BE2C (cell line): ENCODE measurements at regions not wholly inside any gene's neighbourhood (a gene's known extent, or its start where the extent isn't known, plus 50 kb on each side); places are given as distances from the start of the nearest gene placed in this dataset.

Experiments used
- DNase-seq: peaks from one replicate; pipeline ENCODE4 v3.0.0-alpha.2; 2020
- H3K27me3 ChIP-seq: fragments of 250-450 bp; sonication (Bioruptor Pico); 2 replicates; pipeline ENCODE4 v1.5.1; 2020; ENCODE audit warnings: mild to moderate bottlenecking
- H3K36me3 ChIP-seq: fragments of 250-450 bp; sonication (Bioruptor Pico); 2 replicates; pipeline ENCODE4 v1.5.1; 2020; ENCODE audit warnings: mild to moderate bottlenecking
- H3K4me1 ChIP-seq: fragments of 250-450 bp; sonication (Bioruptor Pico); 2 replicates; pipeline ENCODE4 v1.5.1; 2020
- H3K4me3 ChIP-seq: 2 replicates; pipeline ENCODE4 v1.5.1; 2011; ENCODE audit warnings: low read depth, low read length
- H3K9me3 ChIP-seq: fragments of 250-450 bp; sonication (Bioruptor Pico); 2 replicates; pipeline ENCODE4 v1.5.1; 2020
- CTCF ChIP-seq: IDR thresholded peaks from 2 replicates; pipeline ENCODE4 v1.5.1; 2012; ENCODE audit warnings: mild to moderate bottlenecking, low read depth, low read length

DNA sequence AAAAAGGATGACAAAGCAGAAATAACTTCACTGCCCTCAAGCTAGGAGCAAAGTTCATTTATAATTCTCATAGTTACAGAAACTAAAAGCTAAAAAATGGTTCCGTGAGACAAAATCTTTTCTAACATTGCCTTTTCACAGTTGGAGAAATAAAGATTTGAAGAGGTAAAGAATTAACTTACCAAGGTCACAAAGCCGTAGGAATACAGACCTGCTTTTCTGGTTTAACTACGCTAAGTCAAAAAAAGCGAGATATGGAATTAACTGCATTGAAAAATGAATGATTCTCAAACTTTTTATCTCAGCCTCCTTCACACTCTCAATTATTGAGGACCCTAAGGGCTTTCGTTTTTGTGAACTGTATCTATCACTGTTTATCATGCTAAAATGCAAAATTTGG is 95.3 kb downstream of the SLC17A6 start:
- Histone ChIP-seq H3K4me1 (no peaks in the 10 kb centered on the region), H3K4me3 (peak overlapping the region; percentile 61), H3K27me3 (no peaks in the 10 kb centered on the region), H3K36me3 (no peaks in the 10 kb centered on the region), H3K9me3 (no peaks in the 10 kb centered on the region)
- TF ChIP-seq CTCF = no peak
- DNase-seq = no peak

DNA sequence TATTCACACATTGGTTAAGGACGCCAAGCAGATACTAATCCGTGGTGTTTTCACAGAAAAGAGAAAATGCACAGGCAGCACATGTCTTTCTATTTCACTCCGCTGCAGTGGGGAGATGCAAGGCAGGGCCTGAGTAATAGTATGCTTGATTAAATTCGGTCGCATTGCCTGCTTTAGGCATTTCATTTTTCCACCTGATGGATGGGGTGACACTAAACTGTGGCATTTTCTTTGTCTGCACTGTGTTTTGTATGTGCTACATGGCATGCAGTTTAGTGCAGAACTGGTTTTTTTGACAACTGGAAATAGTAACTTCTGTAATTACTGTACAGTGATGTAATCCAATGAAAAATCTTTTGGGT is 94.9 kb downstream of the SLC17A6 start:
- Histone ChIP-seq H3K9me3 (no peaks in the 10 kb centered on the region), H3K4me1 (no peaks in the 10 kb centered on the region), H3K36me3 (no peaks in the 10 kb centered on the region), H3K4me3 (peak overlapping the region; percentile 61), H3K27me3 (no peaks in the 10 kb centered on the region)
- DNase-seq = peak; percentile 4
- no peak for TF ChIP-seq CTCF

- Histone ChIP-seq H3K4me3 (peak overlapping the region; percentile 61), H3K36me3 (no peaks in the 10 kb centered on the region), H3K9me3 (no peaks in the 10 kb centered on the region), H3K4me1 (no peaks in the 10 kb centered on the region), H3K27me3 (no peaks in the 10 kb centered on the region)
- peak; percentile 79 for DNase-seq
- 0 out of 2 replicates have a peak, but pooled peaks have one; percentile 3 for TF ChIP-seq CTCF
Observed at GRCh38 chr11:22432291-22433093, 94.3 kb downstream of the SLC17A6 start.

GRCh38 chr11:22431106-22431505 is 92.9 kb downstream of the SLC17A6 start:
- no peaks in the 10 kb centered on the region for H3K4me1 ChIP-seq
- no peak for DNase-seq
- no peaks in the 10 kb centered on the region for H3K9me3 ChIP-seq
- H3K4me3 ChIP-seq = no peak overlapping the region
- no peaks in the 10 kb centered on the region for H3K36me3 ChIP-seq
- no peak for TF ChIP-seq CTCF
- no peaks in the 10 kb centered on the region for H3K27me3 ChIP-seq

DNA sequence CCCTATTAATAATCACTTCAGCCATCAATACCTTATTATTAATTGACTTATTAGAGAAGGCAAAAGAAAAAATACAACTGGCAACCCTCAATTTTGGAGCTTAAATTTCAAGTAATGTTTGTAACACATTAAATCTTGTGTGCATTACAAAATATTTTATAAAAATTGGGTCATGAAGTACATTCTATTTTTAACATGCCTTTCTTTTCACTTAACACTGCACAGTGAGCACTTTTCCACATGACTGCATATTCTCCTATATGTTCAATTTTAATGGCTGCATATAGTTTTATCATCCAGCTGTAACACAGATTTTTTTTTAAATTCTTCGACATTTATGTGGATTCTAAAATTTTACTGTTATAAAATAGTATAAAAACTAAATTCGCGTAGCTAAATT is 92.5 kb downstream of the SLC17A6 start:
- Histone ChIP-seq H3K36me3 (no peaks in the 10 kb centered on the region), H3K4me1 (no peaks in the 10 kb centered on the region), H3K9me3 (no peaks in the 10 kb centered on the region), H3K27me3 (no peaks in the 10 kb centered on the region), H3K4me3 (no peak overlapping the region)
- TF ChIP-seq CTCF = no peak
- DNase-seq = no peak

GRCh38 chr11:22430141-22430541 is 92.0 kb downstream of the SLC17A6 start:
- TF ChIP-seq CTCF = no peak
- no peak for DNase-seq
- no peaks in the 10 kb centered on the region for H3K9me3 ChIP-seq
- H3K27me3 ChIP-seq = no peaks in the 10 kb centered on the region
- H3K4me3 ChIP-seq = no peak overlapping the region
- no peaks in the 10 kb centered on the region for H3K36me3 ChIP-seq
- no peaks in the 10 kb centered on the region for H3K4me1 ChIP-seq
